CD4-positive, alpha-beta memory T cell (primary cell): ENCODE measurements at regions not wholly inside any gene's neighbourhood (a gene's known extent, or its start where the extent isn't known, plus 50 kb on each side); places are given as distances from the start of the nearest gene placed in this dataset.

Experiments used
- CTCF ChIA-PET: fragments of 350-600 bp; sonication (Branson Sonifier 250); formaldehyde crosslinking; loops from one replicate; lab custom pipeline; 2021; ENCODE audit warnings: inconsistent platforms; ENCODE audit not compliant: partially characterized antibody; lab: Charles Lee
- POLR2A ChIA-PET: fragments of 350-600 bp; sonication (Branson Sonifier 250); formaldehyde crosslinking; loops from one replicate; lab custom pipeline; 2021; ENCODE audit not compliant: partially characterized antibody; lab: Charles Lee
- DNase-seq, 5 donors: peaks; one replicate each; pipeline versions ENCODE4 v3.0.0 to v3.0.0-alpha.2; 2020 to 2022; ENCODE audit warnings: mixed read lengths in 1 of 5
- H3K27ac ChIP-seq: one replicate; pipeline ENCODE4 v1.7.0; 2013; ENCODE audit warnings: low read depth, low read length
- H3K27me3 ChIP-seq: 2 replicates; pipeline ENCODE4 v1.7.0; 2013; ENCODE audit warnings: mild to moderate bottlenecking, low read length, moderate library complexity; ENCODE audit not compliant: insufficient read depth
- H3K36me3 ChIP-seq: 2 replicates; pipeline ENCODE4 v1.7.0; 2013; ENCODE audit warnings: mild to moderate bottlenecking, low read length, moderate library complexity; ENCODE audit not compliant: insufficient read depth
- H3K4me1 ChIP-seq: 2 replicates; pipeline ENCODE4 v1.7.0; 2013; ENCODE audit warnings: mild to moderate bottlenecking, low read length, moderate library complexity; ENCODE audit not compliant: insufficient read depth
- H3K4me3 ChIP-seq, 2 donors: one replicate each; pipeline ENCODE4 v1.7.0; 2013; ENCODE audit warnings: low read length in 2 of 2, mild to moderate bottlenecking in 1 of 2
- H3K9me3 ChIP-seq, 2 donors: one replicate each; pipeline ENCODE4 v1.7.0; 2013; ENCODE audit warnings: low read length in 2 of 2, control low read depth in 1 of 2; ENCODE audit not compliant: control insufficient read depth in 1 of 2
- H3K27ac Mint-ChIP-seq, 7 donors: one replicate each; pipeline ENCODE4 v1.8.0; 2020 to 2021; ENCODE audit warnings: mixed read lengths in 7 of 7, mild to moderate bottlenecking in 6 of 7, inconsistent platforms in 3 of 7, moderate library complexity in 3 of 7
- H3K27me3 Mint-ChIP-seq, 2 donors: one replicate each; pipeline ENCODE4 v1.8.0; 2020 to 2021; ENCODE audit warnings: mixed read lengths in 2 of 2
- H3K36me3 Mint-ChIP-seq, 2 donors: one replicate each; pipeline ENCODE4 v1.8.0; 2020 to 2021; ENCODE audit warnings: mixed read lengths in 2 of 2, inconsistent platforms in 1 of 2, mild to moderate bottlenecking in 1 of 2
- H3K4me1 Mint-ChIP-seq, 4 donors: one replicate each; pipeline ENCODE4 v1.8.0; 2020 to 2021; ENCODE audit warnings: mixed read lengths in 4 of 4, mild to moderate bottlenecking in 1 of 4
- H3K4me3 Mint-ChIP-seq, 8 donors: one replicate each; pipeline ENCODE4 v1.8.0; 2020 to 2021; ENCODE audit warnings: mixed read lengths in 8 of 8, mild to moderate bottlenecking in 7 of 8, moderate library complexity in 6 of 8, inconsistent platforms in 3 of 8
- H3K9me3 Mint-ChIP-seq, 8 donors: one replicate each; pipeline ENCODE4 v1.8.0; 2020 to 2021; ENCODE audit warnings: mixed read lengths in 8 of 8, mild to moderate bottlenecking in 5 of 8, inconsistent platforms in 3 of 8, moderate library complexity in 1 of 8
- intact Hi-C: fragments of 100-400 bp; cut with micrococcal nuclease; formaldehyde crosslinking; loops from one replicate; pipeline ENCODE4 v1.15.1; 2023

- Mint-ChIP-seq H3K36me3 (no peaks in the 10 kb centered on the region), H3K9me3 (no peaks in the 10 kb centered on the region), H3K4me1 (no peaks in the 10 kb centered on the region), H3K27me3 (peaks cover 14 to 17% of the 10 kb centered on the region in 2 donors), H3K27ac (no peak overlapping the region), H3K4me3 (no peak overlapping the region)
- no peaks in the 10 kb centered on the region for H3K36me3 ChIP-seq
- H3K4me3 ChIP-seq = no peak overlapping the region
- H3K9me3 ChIP-seq = no peaks in the 10 kb centered on the region
- POLR2A ChIA-PET = no interaction called here
- no peak for DNase-seq
- CTCF ChIA-PET = no interaction called here
- intact Hi-C loops = no loop called here
- no peaks in the 10 kb centered on the region for H3K4me1 ChIP-seq
- no peak overlapping the region for H3K27ac ChIP-seq
- H3K27me3 ChIP-seq = no peaks in the 10 kb centered on the region
Measured at GRCh38 chr22:49106096-49106841, 721.4 kb downstream of the BRD1 start.

GRCh38 chr22:49104434-49104833, 723.2 kb downstream of the BRD1 start:
- Histone ChIP-seq H3K36me3 (no peaks in the 10 kb centered on the region), H3K4me1 (no peaks in the 10 kb centered on the region), H3K27ac (no peak overlapping the region), H3K4me3 (no peak overlapping the region), H3K9me3 (no peaks in the 10 kb centered on the region), H3K27me3 (no peaks in the 10 kb centered on the region)
- intact Hi-C loops = no loop called here
- Mint-ChIP-seq H3K4me1 (no peaks in the 10 kb centered on the region), H3K36me3 (no peaks in the 10 kb centered on the region), H3K27ac (no peak overlapping the region), H3K4me3 (no peak overlapping the region), H3K27me3 (peaks cover 17 to 21% of the 10 kb centered on the region in 2 donors), H3K9me3 (no peaks in the 10 kb centered on the region)
- DNase-seq = no peak
- ChIA-PET POLR2A (no interaction called here), CTCF (no interaction called here)

- Mint-ChIP-seq H3K27ac (no peak overlapping the region), H3K9me3 (no peaks in the 10 kb centered on the region)
- CTCF ChIA-PET = no interaction called here
Measured at GRCh38 chr22:49103314-49104059, 724.2 kb downstream of the BRD1 start.

GRCh38 chr22:49102367-49102766, 725.3 kb downstream of the BRD1 start:
- Histone ChIP-seq H3K4me3 (no peak overlapping the region), H3K4me1 (no peaks in the 10 kb centered on the region), H3K36me3 (no peaks in the 10 kb centered on the region), H3K27me3 (no peaks in the 10 kb centered on the region), H3K9me3 (no peaks in the 10 kb centered on the region), H3K27ac (no peak overlapping the region)
- no peak overlapping the region for H3K4me3 Mint-ChIP-seq
- peaks cover 11 to 20% of the 10 kb centered on the region in 2 donors for H3K27me3 Mint-ChIP-seq
- CTCF ChIA-PET = no interaction called here
- H3K4me1 Mint-ChIP-seq = no peaks in the 10 kb centered on the region
- no peak for DNase-seq
- H3K27ac Mint-ChIP-seq = no peak overlapping the region
- H3K9me3 Mint-ChIP-seq = no peaks in the 10 kb centered on the region
- intact Hi-C loops = no loop called here
- no peaks in the 10 kb centered on the region for H3K36me3 Mint-ChIP-seq
- POLR2A ChIA-PET = no interaction called here

More at GRCh38 chr22:49103314-49104059, 724.2 kb downstream of the BRD1 start:
- H3K27ac ChIP-seq = no peak overlapping the region
- no peaks in the 10 kb centered on the region for H3K4me1 ChIP-seq
- intact Hi-C loops = no loop called here
- POLR2A ChIA-PET = no interaction called here
- H3K27me3 ChIP-seq = no peaks in the 10 kb centered on the region
- H3K4me3 ChIP-seq = no peak overlapping the region
- Mint-ChIP-seq H3K27me3 (peaks cover 14 to 21% of the 10 kb centered on the region in 2 donors), H3K4me1 (no peaks in the 10 kb centered on the region), H3K36me3 (no peaks in the 10 kb centered on the region), H3K4me3 (no peak overlapping the region)
- H3K9me3 ChIP-seq = no peaks in the 10 kb centered on the region
- DNase-seq = no peak
- H3K36me3 ChIP-seq = no peaks in the 10 kb centered on the region

GRCh38 chr22:49101873-49102272, 725.8 kb downstream of the BRD1 start:
- no peak for DNase-seq
- ChIA-PET POLR2A (no interaction called here), CTCF (no interaction called here)
- H3K9me3 ChIP-seq = no peaks in the 10 kb centered on the region
- H3K4me1 ChIP-seq = no peaks in the 10 kb centered on the region
- no peak overlapping the region for H3K4me3 Mint-ChIP-seq
- no peak overlapping the region for H3K27ac ChIP-seq
- H3K27me3 Mint-ChIP-seq = peaks cover 9 to 16% of the 10 kb centered on the region in 2 donors
- H3K36me3 Mint-ChIP-seq = no peaks in the 10 kb centered on the region
- no peaks in the 10 kb centered on the region for H3K4me1 Mint-ChIP-seq
- H3K9me3 Mint-ChIP-seq = no peaks in the 10 kb centered on the region
- intact Hi-C loops = no loop called here
- no peak overlapping the region for H3K27ac Mint-ChIP-seq
- no peaks in the 10 kb centered on the region for H3K36me3 ChIP-seq
- H3K27me3 ChIP-seq = no peaks in the 10 kb centered on the region
- no peak overlapping the region for H3K4me3 ChIP-seq

GRCh38 chr22:49101225-49101624, 726.4 kb downstream of the BRD1 start:
- Histone ChIP-seq H3K9me3 (no peaks in the 10 kb centered on the region), H3K27me3 (no peaks in the 10 kb centered on the region), H3K4me1 (no peaks in the 10 kb centered on the region), H3K27ac (no peak overlapping the region), H3K4me3 (no peak overlapping the region), H3K36me3 (no peaks in the 10 kb centered on the region)
- Mint-ChIP-seq H3K9me3 (no peaks in the 10 kb centered on the region), H3K36me3 (no peaks in the 10 kb centered on the region), H3K27ac (no peak overlapping the region), H3K4me1 (no peaks in the 10 kb centered on the region), H3K4me3 (no peak overlapping the region), H3K27me3 (peaks cover 9 to 17% of the 10 kb centered on the region in 2 donors)
- ChIA-PET CTCF (no interaction called here), POLR2A (no interaction called here)
- DNase-seq = no peak
- intact Hi-C loops = no loop called here

- intact Hi-C loops = no loop called here
- Mint-ChIP-seq H3K36me3 (no peaks in the 10 kb centered on the region), H3K9me3 (no peaks in the 10 kb centered on the region), H3K4me1 (no peaks in the 10 kb centered on the region), H3K27ac (no peak overlapping the region), H3K4me3 (no peak overlapping the region), H3K27me3 (peaks cover 8 to 17% of the 10 kb centered on the region in 2 donors)
- H3K4me1 ChIP-seq = no peaks in the 10 kb centered on the region
- no peaks in the 10 kb centered on the region for H3K36me3 ChIP-seq
- no peak overlapping the region for H3K4me3 ChIP-seq
- no peaks in the 10 kb centered on the region for H3K27me3 ChIP-seq
- ChIA-PET CTCF (no interaction called here), POLR2A (no interaction called here)
- no peaks in the 10 kb centered on the region for H3K9me3 ChIP-seq
- no peak for DNase-seq
- H3K27ac ChIP-seq = no peak overlapping the region
Measured at GRCh38 chr22:49100773-49101172, 726.9 kb downstream of the BRD1 start.
